Testis (tissue), 2 donors: ENCODE measurements at regions not wholly inside any gene's neighbourhood (a gene's known extent, or its start where the extent isn't known, plus 50 kb on each side); places are given as distances from the start of the nearest gene placed in this dataset.

Experiments
- DNase-seq: peaks from one replicate; pipeline ENCODE4 v3.0.0-alpha.2; 2019
- H3K27ac ChIP-seq, 2 donors: fragments of 200-600 bp; sonication (generic); one replicate each; pipeline ENCODE4 v1.5.1; 2019
- H3K27me3 ChIP-seq: fragments of 200-600 bp; sonication (generic); one replicate; pipeline ENCODE4 v1.5.1; 2019
- H3K36me3 ChIP-seq: fragments of 200-600 bp; sonication (generic); one replicate; pipeline ENCODE4 v1.5.1; 2017; ENCODE audit warnings: low read depth; ENCODE audit errors: missing control alignments
- H3K4me1 ChIP-seq: fragments of 200-600 bp; sonication (generic); one replicate; pipeline ENCODE4 v1.5.1; 2019
- H3K4me3 ChIP-seq, 2 donors: fragments of 200-600 bp; sonication (generic); one replicate each; pipeline ENCODE4 v1.5.1; 2017 to 2019
- H3K9me3 ChIP-seq: fragments of 200-600 bp; sonication (generic); one replicate; pipeline ENCODE4 v1.5.1; 2017
- CTCF ChIP-seq, 3 experiments: fragments of 450-650 bp in 2 of 3; fragments of 200-600 bp in 1 of 3; sonication (generic) in 1 of 3; IDR thresholded peaks; one replicate each; pipeline ENCODE4 v1.5.1; 2016 to 2019; ENCODE audit warnings: antibody characterized with exemption in 3 of 3, mild to moderate bottlenecking in 2 of 3, moderate library complexity in 1 of 3
- POLR2A ChIP-seq: fragments of 450-650 bp; IDR thresholded peaks from one replicate; pipeline ENCODE4 v1.6.1; 2017; ENCODE audit warnings: antibody characterized with exemption, mild to moderate bottlenecking, moderate library complexity
- WGBS, 2 donors: methylation state at CpG; one replicate each; pipeline ENCODE4 v1.1.5; 2018; 5-methylcytosine and 5-hydroxymethylcytosine counted together
- intact Hi-C: fragments of 100-400 bp; cut with DNase I; formaldehyde crosslinking; loops from one replicate; pipeline ENCODE4 v1.15.1; 2023; ENCODE audit warnings: low total_unique reads

- no peaks in the 10 kb centered on the region for H3K4me1 ChIP-seq
- no peaks in the 10 kb centered on the region for H3K27me3 ChIP-seq
- no peak overlapping the region for H3K4me3 ChIP-seq
- intact Hi-C loops = no loop called here
- H3K27ac ChIP-seq = no peak overlapping the region
- no peaks in the 10 kb centered on the region for H3K9me3 ChIP-seq
- no peak for DNase-seq
- 72 to 82% methylated on average over 2 of the region's 2 CpGs for WGBS, 2 donors
- TF ChIP-seq CTCF (IDR thresholded peaks at IDR 0.05) = no peak
- no peak for TF ChIP-seq POLR2A
- H3K36me3 ChIP-seq = no peaks in the 10 kb centered on the region
Observed at GRCh38 chr13:37978680-37979079, 109.1 kb upstream of the TRPC4 start.

- 60 to 66% methylated on average over 2 of the region's 2 CpGs for WGBS, 2 donors
- TF ChIP-seq CTCF (IDR thresholded peaks at IDR 0.05) = no peak
- no peak for TF ChIP-seq POLR2A
- no peaks in the 10 kb centered on the region for H3K4me1 ChIP-seq
- H3K36me3 ChIP-seq = no peaks in the 10 kb centered on the region
- H3K4me3 ChIP-seq = no peak overlapping the region
- H3K27me3 ChIP-seq = no peaks in the 10 kb centered on the region
- no peak overlapping the region for H3K27ac ChIP-seq
- intact Hi-C loops = no loop called here
- no peaks in the 10 kb centered on the region for H3K9me3 ChIP-seq
- DNase-seq = no peak
Observed at GRCh38 chr13:37968555-37968954, 99.0 kb upstream of the TRPC4 start.

- H3K36me3 ChIP-seq = no peaks in the 10 kb centered on the region
- intact Hi-C loops = no loop called here
- no peak for DNase-seq
- no peaks in the 10 kb centered on the region for H3K9me3 ChIP-seq
- no peaks in the 10 kb centered on the region for H3K4me1 ChIP-seq
- 100% methylated on average over 1 of the region's 1 CpG for WGBS, 2 donors
- H3K4me3 ChIP-seq = no peak overlapping the region
- TF ChIP-seq POLR2A (no peak), CTCF (IDR thresholded peaks at IDR 0.05) (no peak)
- H3K27ac ChIP-seq = no peak overlapping the region
- H3K27me3 ChIP-seq = no peaks in the 10 kb centered on the region
Observed at GRCh38 chr13:37966266-37966665, 96.7 kb upstream of the TRPC4 start.

- Histone ChIP-seq H3K27ac (no peak overlapping the region), H3K4me3 (no peak overlapping the region), H3K36me3 (no peaks in the 10 kb centered on the region), H3K4me1 (no peaks in the 10 kb centered on the region), H3K9me3 (no peaks in the 10 kb centered on the region), H3K27me3 (no peaks in the 10 kb centered on the region)
- TF ChIP-seq CTCF (IDR thresholded peaks at IDR 0.05) (no peak), POLR2A (no peak)
- 72 to 83% methylated on average over 1 of the region's 1 CpG for WGBS, 2 donors
- DNase-seq = no peak
- intact Hi-C loops = no loop called here
Observed at GRCh38 chr13:37960427-37960826, 90.9 kb upstream of the TRPC4 start.

- H3K4me3 ChIP-seq = no peak overlapping the region
- 86 to 88% methylated on average over 5 of the region's 5 CpGs for WGBS, 2 donors
Observed at GRCh38 chr13:37959284-37959683, 89.7 kb upstream of the TRPC4 start.

More at GRCh38 chr13:37959284-37959683, 89.7 kb upstream of the TRPC4 start:
- Histone ChIP-seq H3K27me3 (no peaks in the 10 kb centered on the region), H3K4me1 (no peaks in the 10 kb centered on the region), H3K27ac (no peak overlapping the region), H3K9me3 (no peaks in the 10 kb centered on the region), H3K36me3 (no peaks in the 10 kb centered on the region)
- intact Hi-C loops = no loop called here
- DNase-seq = no peak
- TF ChIP-seq CTCF (IDR thresholded peaks at IDR 0.05) (no peak), POLR2A (no peak)
